ENCODE measurements at regions not wholly inside any gene's neighbourhood (a gene's known extent, or its start where the extent isn't known, plus 50 kb on each side); places are given as distances from the start of the nearest gene placed in this dataset.

DNA sequence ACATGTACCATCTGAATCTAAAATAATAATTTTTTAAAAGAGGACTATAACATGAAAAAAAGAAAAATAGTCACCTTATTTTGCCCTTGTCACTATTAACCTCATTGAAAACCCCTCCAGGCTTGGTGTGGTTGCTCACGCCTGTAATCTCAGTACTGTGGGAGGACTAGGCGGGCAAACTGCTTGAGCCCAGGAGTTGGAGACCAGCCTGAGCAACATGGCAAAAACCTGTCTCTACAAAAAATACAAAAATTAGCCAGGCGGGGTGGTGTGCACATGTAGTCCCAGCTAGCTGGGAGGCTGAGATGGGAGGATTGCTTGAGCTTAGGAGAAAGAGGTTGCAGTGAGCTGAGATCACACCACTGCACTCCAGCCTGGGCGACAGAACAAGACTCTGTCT lies 126.3 kb upstream of the KRAS start:
- ATAC-seq (no peak), DNase-seq (ENCODE audit: extremely low read depth in 1 of 4, low spot score in 3 of 4) (no peak), FAIRE-seq (no peak)
- no peaks in the 10 kb centered on the region; a peak in 1 of 5 replicates for H3K4me1 ChIP-seq (replicated peaks in 1 of 2; ENCODE audit: control insufficient read depth in 2 of 2, insufficient read depth in 2 of 2, low read length in 2 of 2)
- TF ChIP-seq SIRT6 (IDR thresholded peaks at IDR 0.05; ENCODE audit: low read depth, low read length), result no peak
- no peak for TF ChIP-seq NR2F6 (CRISPR knock-in tag; IDR thresholded peaks at IDR 0.05)
- no peak for TF ChIP-seq SRSF7 (optimal IDR thresholded peaks at IDR 0.05; ENCODE audit: low read depth, low read length)
- no peak for TF ChIP-seq JUNB (CRISPR knock-in tag; conservative IDR thresholded peaks at IDR 0.05)
- TF ChIP-seq, protein P1, sequence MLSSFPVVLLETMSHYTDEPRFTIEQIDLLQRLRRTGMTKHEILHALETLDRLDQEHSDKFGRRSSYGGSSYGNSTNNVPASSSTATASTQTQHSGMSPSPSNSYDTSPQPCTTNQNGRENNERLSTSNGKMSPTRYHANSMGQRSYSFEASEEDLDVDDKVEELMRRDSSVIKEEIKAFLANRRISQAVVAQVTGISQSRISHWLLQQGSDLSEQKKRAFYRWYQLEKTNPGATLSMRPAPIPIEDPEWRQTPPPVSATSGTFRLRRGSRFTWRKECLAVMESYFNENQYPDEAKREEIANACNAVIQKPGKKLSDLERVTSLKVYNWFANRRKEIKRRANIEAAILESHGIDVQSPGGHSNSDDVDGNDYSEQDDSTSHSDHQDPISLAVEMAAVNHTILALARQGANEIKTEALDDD (IDR thresholded peaks at IDR 0.05), result no peak
- H3K36me3 ChIP-seq (ENCODE audit: control insufficient read depth, insufficient read depth, low read length), result no peaks in the 10 kb centered on the region
- H4K20me1 ChIP-seq (replicated peaks; ENCODE audit: control insufficient read depth, insufficient read depth, low read length), result no peaks in the 10 kb centered on the region
- in situ Hi-C loops (cut with MboI), result no loop called here
- no peak overlapping the region for H2AFZ ChIP-seq (ENCODE audit: low read depth, low read length)
- peaks cover 11 to 19% of the 10 kb centered on the region in 2 experiments for H3K27me3 ChIP-seq (ENCODE audit: control insufficient read depth in 2 of 2, insufficient read depth in 2 of 2, low read length in 2 of 2)
- intact Hi-C loops (cut with micrococcal nuclease), result no loop called here
- no peak overlapping the region for H3K9ac ChIP-seq (ENCODE audit: insufficient read depth in 1 of 2, low read depth in 2 of 2, low read length in 2 of 2)
- H3K79me2 ChIP-seq (ENCODE audit: control insufficient read depth, insufficient read depth, low read length), result no peaks in the 10 kb centered on the region
- ChIA-PET POLR2A (no interaction called here), CTCF (ENCODE audit: low intra/inter-chr PET ratio) (no interaction called here)
- H3K4me2 ChIP-seq (ENCODE audit: insufficient read depth, low read length), result no peak overlapping the region
- no peak overlapping the region for H3K27ac ChIP-seq (ENCODE audit: extremely low read depth, low read depth, low read length)
- H3K4me3 ChIP-seq, result no peak overlapping the region
- 5% methylated on average over 4 of the region's 4 CpGs for WGBS (ENCODE audit: insufficient coverage, low coverage, missing lambda C conversion rate)
- H3K9me3 ChIP-seq (replicated peaks; ENCODE audit: control insufficient read depth, insufficient read depth, low read depth, low read length), result no peaks in the 10 kb centered on the region
- H3K9me1 ChIP-seq (ENCODE audit: control insufficient read depth, insufficient read depth, low read length), result no peaks in the 10 kb centered on the region
- BruUV-seq (replicated peaks), result no TSS peak

DNA sequence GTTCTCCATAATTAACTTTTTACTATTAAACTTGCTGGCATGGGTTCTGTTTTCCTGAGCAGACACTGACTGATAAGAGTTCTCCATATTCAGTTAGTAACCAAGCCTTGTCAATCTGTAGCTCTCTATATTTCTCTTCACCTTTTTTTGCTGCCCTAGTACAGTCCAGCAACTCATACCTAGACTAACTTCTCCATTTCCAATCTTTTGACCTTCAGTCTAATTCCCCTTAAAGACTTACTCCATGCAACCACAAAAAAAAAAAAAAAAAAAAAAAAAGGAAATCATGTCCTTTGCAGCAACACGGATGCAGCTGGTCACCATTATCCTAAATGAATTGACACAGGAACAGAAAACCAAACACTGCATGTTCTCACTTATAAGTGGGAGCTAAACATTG lies 125.7 kb upstream of the KRAS start:
- no peaks in the 10 kb centered on the region; a peak in 1 of 5 replicates for H3K4me1 ChIP-seq (replicated peaks in 1 of 2; ENCODE audit: control insufficient read depth in 2 of 2, insufficient read depth in 2 of 2, low read length in 2 of 2)
- no peaks in the 10 kb centered on the region for H3K9me3 ChIP-seq (replicated peaks; ENCODE audit: control insufficient read depth, insufficient read depth, low read depth, low read length)
- no peak for FAIRE-seq
- no peaks in the 10 kb centered on the region for H4K20me1 ChIP-seq (replicated peaks; ENCODE audit: control insufficient read depth, insufficient read depth, low read length)
- in situ Hi-C loops (cut with MboI) (no loop called here), intact Hi-C loops (cut with micrococcal nuclease) (no loop called here)
- ATAC-seq, result no peak
- H3K4me3 ChIP-seq, result no peak overlapping the region
- H3K36me3 ChIP-seq (ENCODE audit: control insufficient read depth, insufficient read depth, low read length), result no peaks in the 10 kb centered on the region
- H3K79me2 ChIP-seq (ENCODE audit: control insufficient read depth, insufficient read depth, low read length), result no peaks in the 10 kb centered on the region
- H3K9ac ChIP-seq (ENCODE audit: insufficient read depth in 1 of 2, low read depth in 2 of 2, low read length in 2 of 2), result no peak overlapping the region
- TF ChIP-seq, protein P2, sequence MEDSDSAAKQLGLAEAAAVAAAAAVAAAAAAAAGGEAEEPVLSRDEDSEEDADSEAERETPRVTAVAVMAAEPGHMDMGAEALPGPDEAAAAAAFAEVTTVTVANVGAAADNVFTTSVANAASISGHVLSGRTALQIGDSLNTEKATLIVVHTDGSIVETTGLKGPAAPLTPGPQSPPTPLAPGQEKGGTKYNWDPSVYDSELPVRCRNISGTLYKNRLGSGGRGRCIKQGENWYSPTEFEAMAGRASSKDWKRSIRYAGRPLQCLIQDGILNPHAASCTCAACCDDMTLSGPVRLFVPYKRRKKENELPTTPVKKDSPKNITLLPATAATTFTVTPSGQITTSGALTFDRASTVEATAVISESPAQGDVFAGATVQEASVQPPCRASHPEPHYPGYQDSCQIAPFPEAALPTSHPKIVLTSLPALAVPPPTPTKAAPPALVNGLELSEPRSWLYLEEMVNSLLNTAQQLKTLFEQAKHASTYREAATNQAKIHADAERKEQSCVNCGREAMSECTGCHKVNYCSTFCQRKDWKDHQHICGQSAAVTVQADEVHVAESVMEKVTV (CRISPR knock-in tag; IDR thresholded peaks at IDR 0.05), result no peak
- TF ChIP-seq TAL1 (IDR thresholded peaks at IDR 0.05), result no peak
- no peaks in the 10 kb centered on the region for H3K9me1 ChIP-seq (ENCODE audit: control insufficient read depth, insufficient read depth, low read length)
- CTCF ChIA-PET (ENCODE audit: low intra/inter-chr PET ratio), result no interaction called here
- POLR2A ChIA-PET, result no interaction called here
- H2AFZ ChIP-seq (ENCODE audit: low read depth, low read length), result no peak overlapping the region
- H3K27me3 ChIP-seq (ENCODE audit: control insufficient read depth in 2 of 2, insufficient read depth in 2 of 2, low read length in 2 of 2), result peaks cover 10 to 16% of the 10 kb centered on the region in 2 experiments
- BruUV-seq (replicated peaks), result no TSS peak
- H3K27ac ChIP-seq (ENCODE audit: extremely low read depth, low read depth, low read length), result no peak overlapping the region
- 0% methylated on average over 1 of the region's 1 CpG for WGBS (ENCODE audit: insufficient coverage, low coverage, missing lambda C conversion rate)
- DNase-seq (ENCODE audit: extremely low read depth in 1 of 4, low spot score in 3 of 4), result no peak
- H3K4me2 ChIP-seq (ENCODE audit: insufficient read depth, low read length), result no peak overlapping the region
